ENCODE measurements at regions not wholly inside any gene's neighbourhood (a gene's known extent, or its start where the extent isn't known, plus 50 kb on each side); places are given as distances from the start of the nearest gene placed in this dataset.

- H3K4me1 ChIP-seq (ENCODE audit: control insufficient read depth in 1 of 2, insufficient read depth in 2 of 2, low read length in 2 of 2) = no peaks in the 10 kb centered on the region
- no peak overlapping the region for H3K9ac ChIP-seq (ENCODE audit: low read length)
- ChIA-PET RAD21 (ENCODE audit: low non-redundant PET in 1 of 2, low total read pairs in 2 of 2, uncharacterized antibody in 2 of 2, unreplicated experiment in 2 of 2) (no interaction called here), CTCF (no interaction called here), POLR2A (no interaction called here)
- H3K27ac ChIP-seq (ENCODE audit: low read depth, low read length) = no peak overlapping the region
- no TSS peak for BruUV-seq (replicated peaks)
- TF ChIP-seq MAX (IDR thresholded peaks at IDR 0.05) (no peak), ELF1 (IDR thresholded peaks at IDR 0.05; ENCODE audit: borderline replicate concordance, low read depth) (no peak), YY1 (IDR thresholded peaks at IDR 0.05; ENCODE audit: extremely low read depth, insufficient replicate concordance, low read depth, low read length) (no peak), CEBPB (IDR thresholded peaks at IDR 0.05; ENCODE audit: low read depth) (no peak), EGR1 (IDR thresholded peaks at IDR 0.05; ENCODE audit: low read depth) (no peak), SRF (IDR thresholded peaks at IDR 0.05; ENCODE audit: low read depth) (no peak), JUND (IDR thresholded peaks at IDR 0.05) (no peak), EZH2phosphoT487 (IDR thresholded peaks at IDR 0.05; ENCODE audit: borderline replicate concordance) (no peak), FOSL1 (IDR thresholded peaks at IDR 0.05; ENCODE audit: low read depth) (no peak), CBX3 (IDR thresholded peaks at IDR 0.05; ENCODE audit: low read depth) (no peak), TCF7L2 (IDR thresholded peaks at IDR 0.05; ENCODE audit: borderline replicate concordance, extremely low read depth, insufficient read depth, insufficient read length) (no peak), ZNF274 (IDR thresholded peaks at IDR 0.05; ENCODE audit: low read depth, low read length) (no peak)
- no peak overlapping the region for H2AFZ ChIP-seq (ENCODE audit: low read depth, low read length, poor library complexity, severe bottlenecking)
- H3K4me2 ChIP-seq (ENCODE audit: low read length) = no peak overlapping the region
- H4K20me1 ChIP-seq (ENCODE audit: insufficient read depth) = no peaks in the 10 kb centered on the region
- no peaks in the 10 kb centered on the region for H3K9me3 ChIP-seq (ENCODE audit: control insufficient read depth in 1 of 2, insufficient read depth in 1 of 2, low read depth in 1 of 2, low read length in 2 of 2)
- no peaks in the 10 kb centered on the region for H3K9me2 ChIP-seq (ENCODE audit: insufficient read depth)
- H3K4me3 ChIP-seq (replicated peaks in 1 of 2; ENCODE audit: low read depth in 1 of 2, low read length in 2 of 2) = no peak overlapping the region
- intact Hi-C loops (cut with micrococcal nuclease) = no loop called here
- H3K36me3 ChIP-seq (ENCODE audit: control insufficient read depth in 1 of 2, insufficient read depth in 2 of 2, low read length in 2 of 2) = no peaks in the 10 kb centered on the region
- H3K27me3 ChIP-seq (ENCODE audit: insufficient read depth, low read length) = no peaks in the 10 kb centered on the region
- DNase-seq (ENCODE audit: low read depth, low spot score) (no peak), ATAC-seq (no peak)
- H3K79me2 ChIP-seq (ENCODE audit: insufficient read depth, low read length) = no peaks in the 10 kb centered on the region
Measured at GRCh38 chr2:11967946-11968465, 221.6 kb downstream of the LPIN1 start.

GRCh38 chr2:11968521-11968920 lies 222.1 kb downstream of the LPIN1 start:
- BruUV-seq (replicated peaks) = no TSS peak
- H3K4me1 ChIP-seq (ENCODE audit: control insufficient read depth in 1 of 2, insufficient read depth in 2 of 2, low read length in 2 of 2) = no peaks in the 10 kb centered on the region

More at GRCh38 chr2:11968521-11968920, 222.1 kb downstream of the LPIN1 start:
- intact Hi-C loops (cut with micrococcal nuclease) = no loop called here
- ChIA-PET POLR2A (no interaction called here), RAD21 (ENCODE audit: low non-redundant PET in 1 of 2, low total read pairs in 2 of 2, uncharacterized antibody in 2 of 2, unreplicated experiment in 2 of 2) (no interaction called here), CTCF (no interaction called here)
- Histone ChIP-seq H3K36me3 (ENCODE audit: control insufficient read depth in 1 of 2, insufficient read depth in 2 of 2, low read length in 2 of 2) (no peaks in the 10 kb centered on the region), H2AFZ (ENCODE audit: low read depth, low read length, poor library complexity, severe bottlenecking) (no peak overlapping the region), H3K4me2 (ENCODE audit: low read length) (no peak overlapping the region), H3K27ac (ENCODE audit: low read depth, low read length) (no peak overlapping the region), H3K9ac (ENCODE audit: low read length) (no peak overlapping the region), H4K20me1 (ENCODE audit: insufficient read depth) (no peaks in the 10 kb centered on the region), H3K9me3 (ENCODE audit: control insufficient read depth in 1 of 2, insufficient read depth in 1 of 2, low read depth in 1 of 2, low read length in 2 of 2) (no peaks in the 10 kb centered on the region), H3K27me3 (ENCODE audit: insufficient read depth, low read length) (no peaks in the 10 kb centered on the region), H3K79me2 (ENCODE audit: insufficient read depth, low read length) (no peaks in the 10 kb centered on the region), H3K9me2 (ENCODE audit: insufficient read depth) (no peaks in the 10 kb centered on the region), H3K4me3 (replicated peaks in 1 of 2; ENCODE audit: low read depth in 1 of 2, low read length in 2 of 2) (no peak overlapping the region)
- DNase-seq (ENCODE audit: low read depth, low spot score) = no peak
- TF ChIP-seq TCF7L2 (IDR thresholded peaks at IDR 0.05; ENCODE audit: borderline replicate concordance, extremely low read depth, insufficient read depth, insufficient read length) (no peak), CEBPB (IDR thresholded peaks at IDR 0.05; ENCODE audit: low read depth) (no peak), ZBTB33 (IDR thresholded peaks at IDR 0.05; ENCODE audit: extremely low read depth, insufficient replicate concordance, low read length) (no peak), POLR2AphosphoS5 (IDR thresholded peaks at IDR 0.05; ENCODE audit: low read depth, low read length) (no peak), CBX3 (IDR thresholded peaks at IDR 0.05; ENCODE audit: low read depth) (no peak), YY1 (IDR thresholded peaks at IDR 0.05; ENCODE audit: extremely low read depth, insufficient replicate concordance, low read depth, low read length) (no peak), EZH2phosphoT487 (IDR thresholded peaks at IDR 0.05; ENCODE audit: borderline replicate concordance) (no peak), ZNF274 (IDR thresholded peaks at IDR 0.05; ENCODE audit: low read depth, low read length) (no peak), EGR1 (IDR thresholded peaks at IDR 0.05; ENCODE audit: low read depth) (no peak), ZFX (IDR thresholded peaks at IDR 0.05) (no peak), SIN3A (IDR thresholded peaks at IDR 0.05; ENCODE audit: low read depth) (no peak), FOSL1 (IDR thresholded peaks at IDR 0.05; ENCODE audit: low read depth) (no peak), JUND (IDR thresholded peaks at IDR 0.05) (no peak), ELF1 (IDR thresholded peaks at IDR 0.05; ENCODE audit: borderline replicate concordance, low read depth) (no peak), RAD21 (IDR thresholded peaks at IDR 0.05; ENCODE audit: low read depth) (no peak)
- no peak for ATAC-seq
